GM18508 (cell line): ENCODE measurements at regions not wholly inside any gene's neighbourhood (a gene's known extent, or its start where the extent isn't known, plus 50 kb on each side); places are given as distances from the start of the nearest gene placed in this dataset.
"Not testable (repeated sequence)": the region's sequence is repeated elsewhere in the genome, so short reads cannot be mapped to it uniquely, and the experiment has no call there.

ENCODE experiments used
- ATAC-seq: cut with Tn5 transposase; IDR thresholded peaks from one replicate; pipeline ENCODE4 v1.9.1; 2021; ENCODE audit warnings: moderate number of reproducible peaks; ENCODE audit not compliant: insufficient read depth, unreplicated experiment

- no peak for ATAC-seq
These were observed 123.8 kb upstream of the ID2 start for GRCh38 chr2:8558096-8558495.

DNA sequence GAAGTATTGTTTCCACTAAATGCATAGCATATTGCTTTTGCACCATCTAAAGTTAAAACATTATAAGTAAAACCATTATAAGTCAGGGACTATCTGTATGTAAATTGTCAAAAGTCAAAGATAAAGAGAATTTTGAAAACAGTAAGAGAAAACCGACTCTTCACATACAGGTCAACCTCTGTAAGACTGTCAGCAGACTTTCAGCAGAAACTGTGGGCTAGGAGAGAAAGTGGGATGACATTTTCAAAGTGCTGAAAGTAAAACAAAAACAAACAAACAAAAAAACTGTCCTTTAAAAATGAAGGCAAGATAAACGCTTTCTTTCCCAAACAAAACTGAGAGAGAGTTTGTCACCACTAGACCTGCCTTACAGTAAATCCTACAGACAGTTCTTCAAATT is 122.9 kb upstream of the ID2 start:
- no peak for ATAC-seq

DNA sequence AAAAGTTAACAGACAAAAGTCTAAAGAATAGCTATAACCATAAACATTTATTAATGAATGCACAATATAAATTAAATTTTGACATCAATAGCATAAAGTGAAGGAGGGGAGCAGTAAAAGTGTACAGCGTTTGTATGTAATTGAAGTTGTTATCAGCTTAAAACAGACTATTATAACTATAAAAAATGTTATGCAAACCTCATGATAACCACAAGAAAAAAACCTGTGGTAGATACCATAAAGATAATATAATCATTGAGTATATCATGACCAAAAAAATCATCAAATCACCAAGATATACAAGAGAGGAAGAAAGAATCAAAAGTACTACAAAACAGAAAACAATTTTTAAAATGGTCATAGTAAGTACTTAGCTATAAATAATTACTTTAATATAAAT is 122.1 kb upstream of the ID2 start:
- ATAC-seq, result no peak

DNA sequence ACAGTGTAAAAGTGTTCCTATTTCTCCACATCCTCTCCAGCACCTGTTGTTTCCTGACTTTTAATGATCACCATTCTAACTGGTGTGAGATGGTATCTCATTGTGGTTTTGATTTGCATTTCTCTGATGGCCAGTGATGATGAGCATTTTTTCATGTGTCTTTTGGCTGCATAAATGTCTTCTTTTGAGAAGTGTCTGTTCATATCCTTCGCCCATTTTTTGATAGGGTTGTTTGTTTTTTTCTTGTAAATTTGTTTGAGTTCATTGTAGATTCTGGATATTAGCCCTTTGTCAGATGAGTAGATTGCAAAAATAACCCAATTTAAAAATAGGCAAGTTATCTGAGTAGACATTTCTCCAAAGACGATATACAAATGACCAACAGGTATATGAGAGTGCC is 120.2 kb upstream of the ID2 start:
- ATAC-seq, result not testable (repeated sequence)

GRCh38 chr2:8563814-8564474 is 117.9 kb upstream of the ID2 start:
- no peak for ATAC-seq

DNA sequence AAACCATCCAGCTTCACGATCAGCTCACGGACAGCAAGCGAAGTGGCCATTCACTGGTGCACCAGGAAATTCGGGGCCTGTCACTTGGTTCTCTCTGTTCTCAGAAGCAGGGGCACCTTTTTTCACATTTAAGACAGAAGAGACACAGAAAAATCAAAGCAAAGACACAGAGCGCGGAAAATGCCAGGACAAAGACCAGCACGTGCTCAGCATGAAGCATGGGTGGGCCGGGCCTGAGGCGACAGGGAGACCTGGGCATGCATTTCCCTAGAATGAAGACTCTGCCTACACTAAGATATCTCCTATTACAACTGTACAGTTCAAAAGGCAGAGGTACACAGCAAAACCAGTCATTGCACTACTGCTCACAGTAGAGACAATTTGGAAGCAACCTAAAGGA is 117.4 kb upstream of the ID2 start:
- ATAC-seq, result no peak

GRCh38 chr2:8565399-8566154 is 116.3 kb upstream of the ID2 start:
- ATAC-seq, result no peak

GRCh38 chr2:8566155-8566670 is 115.6 kb upstream of the ID2 start:
- no peak for ATAC-seq

- no peak for ATAC-seq
These were observed 114.9 kb upstream of the ID2 start for GRCh38 chr2:8566774-8567468.

DNA sequence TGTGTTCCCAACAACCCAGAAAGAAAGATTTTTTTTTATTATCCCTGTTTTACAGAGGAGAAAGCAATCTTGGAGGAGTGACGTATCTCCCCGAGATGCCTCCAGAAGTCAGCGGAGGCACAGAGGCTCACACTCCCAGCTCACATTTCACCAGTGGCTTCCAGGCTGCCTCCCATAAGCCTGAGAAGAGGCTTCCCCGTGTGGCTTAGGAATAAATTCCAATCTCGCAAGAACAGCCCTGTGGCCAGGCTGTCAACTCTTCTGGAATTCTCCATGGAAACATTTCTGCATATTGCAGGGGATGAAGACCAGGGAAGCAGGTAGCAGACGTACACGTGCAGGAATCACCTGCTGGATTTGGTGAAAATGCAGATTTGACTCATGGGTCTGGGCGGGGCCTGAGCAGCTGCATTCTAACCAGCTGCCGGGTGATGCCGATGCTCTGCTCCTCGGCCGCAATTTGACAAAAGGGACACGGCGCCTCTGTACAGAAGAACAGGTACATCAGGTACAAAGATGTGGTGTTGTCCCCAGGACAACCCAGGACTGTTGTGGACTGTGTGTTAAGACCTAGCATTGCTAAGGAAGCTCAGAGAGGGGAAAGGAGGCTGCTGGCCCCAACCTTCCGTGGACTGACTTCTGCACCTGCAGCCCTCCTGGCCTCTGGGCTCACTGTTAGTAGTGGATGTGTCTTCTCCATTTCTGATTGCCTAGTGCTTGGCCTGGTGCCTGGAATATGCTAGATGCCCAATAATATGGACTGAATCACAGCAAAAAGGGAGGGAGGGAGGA is 114.2 kb upstream of the ID2 start:
- no peak for ATAC-seq

DNA sequence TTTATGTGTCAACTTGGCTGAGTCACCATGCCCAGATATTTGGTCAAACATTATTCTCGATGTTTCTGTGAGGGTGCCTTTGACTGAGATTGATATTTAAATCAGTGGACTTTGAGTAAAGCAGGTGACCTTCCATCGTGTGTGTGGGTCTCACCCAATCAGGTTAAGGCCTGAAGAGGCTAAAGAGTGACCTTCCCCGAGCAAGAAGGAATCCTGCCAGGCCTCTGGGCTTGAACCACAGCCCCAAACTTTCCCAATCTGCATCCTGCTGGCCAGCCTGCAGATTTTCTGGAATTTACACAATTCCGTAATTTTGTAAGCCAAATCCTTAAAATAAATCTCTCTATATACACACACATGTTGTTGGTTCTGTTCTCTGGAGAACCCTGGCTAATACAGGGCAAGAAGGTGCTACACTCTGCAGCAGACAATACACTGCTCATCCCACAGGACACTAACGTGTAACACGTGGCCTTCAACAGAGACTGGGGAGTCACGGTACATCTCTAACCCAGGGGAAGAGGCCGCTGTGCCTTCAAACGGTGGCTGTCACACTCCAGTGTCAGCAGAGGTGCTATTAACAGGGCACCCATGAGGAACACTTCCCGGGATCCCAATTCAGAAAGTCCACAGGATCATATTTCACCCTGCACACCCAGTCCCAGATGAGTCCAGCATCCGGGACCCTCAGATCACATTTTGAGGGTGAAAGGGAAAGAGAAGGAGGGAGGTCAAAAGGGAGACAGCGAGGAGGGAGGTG is 113.1 kb upstream of the ID2 start:
- ATAC-seq, result no peak

GRCh38 chr2:8569332-8569930 is 112.4 kb upstream of the ID2 start:
- ATAC-seq, result no peak

DNA sequence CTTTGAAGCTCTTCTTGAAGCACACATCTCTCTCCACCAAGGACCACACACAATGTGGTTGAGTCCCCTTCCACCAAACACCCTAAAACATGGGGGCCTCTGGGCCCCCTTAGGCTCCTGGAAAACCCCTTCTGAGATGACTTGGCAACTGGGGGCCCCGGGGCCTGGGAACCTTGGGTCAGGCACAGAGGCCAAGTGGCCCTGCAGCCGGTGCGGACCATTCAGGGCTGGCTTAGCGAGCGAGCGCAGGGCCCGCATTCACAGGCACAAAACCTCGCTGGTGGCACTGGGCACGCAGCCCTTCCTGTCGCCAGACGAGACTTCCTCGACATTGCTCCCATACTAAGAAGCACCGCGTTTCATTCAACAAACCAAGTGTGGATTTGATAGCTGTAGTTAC is 111.2 kb upstream of the ID2 start:
- no peak for ATAC-seq

DNA sequence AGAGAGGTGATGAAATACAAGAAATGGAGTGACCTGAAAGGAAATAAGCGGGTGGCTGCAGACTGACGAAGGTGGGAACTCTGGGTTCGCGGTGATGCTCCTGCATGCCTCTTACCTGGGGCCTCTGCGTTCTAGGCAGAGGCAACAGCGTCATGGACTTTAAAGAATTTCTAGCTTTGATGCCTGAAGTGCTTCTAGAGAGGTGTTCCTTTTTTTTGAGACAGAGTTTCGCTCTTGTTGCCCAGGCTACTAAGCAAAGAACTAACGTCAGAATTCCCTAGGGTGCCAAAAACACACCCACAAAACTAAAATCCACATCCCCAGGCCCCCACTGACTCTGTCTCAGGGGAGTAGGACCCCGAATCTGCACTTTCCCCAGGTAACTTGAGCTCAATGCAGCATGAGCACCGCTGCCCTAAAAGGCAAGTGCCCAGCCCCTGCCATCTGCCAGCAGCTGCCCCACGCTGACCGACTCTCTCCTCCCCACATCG is 110.5 kb upstream of the ID2 start:
- ATAC-seq, result no peak

GRCh38 chr2:8571792-8572499 is 109.9 kb upstream of the ID2 start:
- ATAC-seq, result no peak

- no peak for ATAC-seq
These were observed 109.1 kb upstream of the ID2 start for GRCh38 chr2:8572712-8573233.

DNA sequence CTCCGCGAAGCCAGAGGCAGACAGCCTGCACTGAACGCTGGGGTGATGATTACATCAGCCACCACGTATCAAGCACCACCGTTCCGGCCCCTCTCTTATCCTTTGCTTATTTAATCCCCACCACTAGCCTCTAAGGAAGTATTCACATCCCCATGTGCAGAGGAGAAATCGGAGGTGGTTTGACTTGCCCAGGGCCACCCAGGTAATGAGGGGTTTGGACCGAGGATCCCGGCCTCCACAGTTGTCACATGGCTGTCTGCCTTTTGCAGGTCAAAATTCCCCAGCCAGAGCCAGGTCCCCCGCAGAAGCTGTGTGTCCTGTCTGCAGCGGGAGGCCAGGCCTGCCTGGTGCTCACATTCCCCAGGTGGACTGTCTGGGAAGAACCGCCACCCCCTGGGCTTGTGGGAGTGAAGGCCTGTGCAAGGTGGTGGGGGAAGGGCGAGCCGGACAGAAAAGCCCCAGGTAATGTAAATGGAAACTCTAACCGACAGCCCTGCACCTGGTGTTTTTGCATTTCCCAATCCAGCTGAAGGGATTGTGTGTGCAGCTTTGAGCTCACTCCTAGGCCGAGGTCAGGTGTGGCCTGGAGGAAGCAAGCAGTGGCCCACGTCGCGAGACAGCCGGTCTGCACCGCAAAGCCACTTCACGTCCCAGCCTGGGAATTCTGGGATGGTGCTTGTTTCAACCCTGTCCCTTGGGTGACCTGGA is 108.5 kb upstream of the ID2 start:
- no peak for ATAC-seq

DNA sequence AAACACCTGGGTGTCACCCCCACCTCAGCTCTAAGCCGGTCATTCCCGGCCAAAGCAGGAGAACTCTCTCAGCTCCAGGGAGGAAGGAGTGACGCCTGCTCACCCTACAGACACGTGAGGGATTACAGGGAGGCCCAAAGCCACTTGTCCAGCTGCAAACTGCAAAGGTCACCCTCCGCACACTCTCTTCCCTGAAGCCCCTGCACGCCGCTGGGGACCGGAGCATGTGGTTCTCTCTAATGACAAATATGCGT is 108.0 kb upstream of the ID2 start:
- no peak for ATAC-seq
